HG03135 (cell line): ENCODE measurements at regions not wholly inside any gene's neighbourhood (a gene's known extent, or its start where the extent isn't known, plus 50 kb on each side); places are given as distances from the start of the nearest gene placed in this dataset.
"Not testable (repeated sequence)": the region's sequence is repeated elsewhere in the genome, so short reads cannot be mapped to it uniquely, and the experiment has no call there.

Source experiments
- ATAC-seq: cut with Tn5 transposase; IDR thresholded peaks from one replicate; pipeline ENCODE4 v1.9.1; 2021; ENCODE audit warnings: mild to moderate bottlenecking, moderate library complexity; ENCODE audit not compliant: unreplicated experiment

DNA sequence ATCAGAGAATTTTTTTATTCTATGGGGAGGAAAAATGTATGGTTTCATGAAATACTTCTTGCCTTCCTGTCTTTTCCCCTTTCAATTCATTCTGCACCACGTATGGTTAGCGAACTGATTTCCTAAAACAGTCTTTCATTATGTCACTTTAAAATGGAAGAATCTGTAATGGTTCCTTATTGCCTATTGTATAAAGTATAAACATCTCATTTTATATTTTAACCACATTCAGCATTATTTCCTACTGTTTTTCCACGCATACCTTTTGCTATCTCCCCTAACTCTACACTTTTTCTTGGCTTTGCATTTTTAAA is 232.3 kb upstream of the B3GALT2 start:
- no peak for ATAC-seq

- peak; percentile 86 for ATAC-seq
Measured at GRCh38 chr1:193417945-193418744, 231.7 kb upstream of the B3GALT2 start.

DNA sequence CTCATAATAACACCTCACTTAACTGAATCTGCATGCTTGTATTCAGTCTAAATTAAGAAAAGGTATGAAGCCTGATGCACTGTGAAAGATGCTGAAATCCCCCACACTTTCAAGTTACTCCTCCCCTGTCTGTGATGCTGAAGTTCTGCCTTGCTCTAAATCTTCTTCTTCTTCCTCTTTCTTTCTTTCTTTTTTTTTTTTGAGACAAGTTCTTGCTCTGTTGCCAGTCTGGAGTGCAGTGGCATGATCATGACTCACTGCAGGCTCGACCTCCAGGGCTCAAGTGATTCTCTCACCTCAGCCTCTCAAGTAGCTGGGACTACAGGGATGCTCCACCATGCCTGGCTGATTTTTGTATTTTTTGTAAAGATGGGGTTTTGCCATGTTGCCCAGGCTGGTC is 231.0 kb upstream of the B3GALT2 start:
- no peak for ATAC-seq

GRCh38 chr1:193416226-193417024 is 230.0 kb upstream of the B3GALT2 start:
- no peak for ATAC-seq

GRCh38 chr1:193415256-193415655 is 228.8 kb upstream of the B3GALT2 start:
- ATAC-seq: no peak

GRCh38 chr1:193413376-193413775 is 227.0 kb upstream of the B3GALT2 start:
- no peak for ATAC-seq

DNA sequence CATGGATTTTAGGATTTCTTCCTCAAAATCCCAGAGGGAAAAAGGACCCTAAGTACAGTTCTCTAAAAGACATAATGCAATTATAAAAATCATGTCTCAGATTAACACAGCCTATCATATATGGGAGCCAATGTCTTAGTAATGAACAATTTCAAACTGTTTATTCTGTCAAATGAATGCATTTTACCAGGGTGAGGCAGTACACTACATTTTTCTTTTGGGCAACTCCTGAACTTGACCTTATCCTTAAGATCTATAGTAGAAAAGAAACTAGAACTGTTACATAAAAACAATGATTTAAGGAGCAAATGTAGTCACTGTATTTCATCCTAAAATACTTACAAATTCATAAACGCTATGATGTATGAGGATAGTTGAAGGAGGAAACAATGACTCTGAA is 226.3 kb upstream of the B3GALT2 start:
- no peak for ATAC-seq

GRCh38 chr1:193411714-193412113 is 225.3 kb upstream of the B3GALT2 start:
- ATAC-seq: no peak

- ATAC-seq: no peak
Measured at GRCh38 chr1:193411215-193411614, 224.8 kb upstream of the B3GALT2 start.

GRCh38 chr1:193408782-193409293 is 222.4 kb upstream of the B3GALT2 start:
- ATAC-seq: no peak

DNA sequence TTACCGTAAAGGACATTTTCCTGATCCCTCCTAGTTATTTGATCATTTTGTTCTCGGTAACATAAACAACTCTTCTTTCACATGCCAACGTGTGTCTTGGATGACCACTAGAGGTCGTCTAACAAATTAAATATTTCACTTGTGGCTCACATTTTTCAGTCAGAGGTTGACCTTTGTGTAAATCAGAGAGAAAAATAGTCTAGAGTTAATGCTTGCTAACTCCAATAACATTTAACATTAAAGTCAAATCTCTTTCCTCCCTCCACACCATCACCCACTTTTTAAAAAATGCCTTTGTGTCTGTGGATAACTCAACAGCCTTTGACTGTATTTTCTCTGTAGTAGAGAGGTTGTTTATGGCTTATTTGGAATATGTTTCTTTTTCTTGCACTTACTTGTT is 220.5 kb upstream of the B3GALT2 start:
- no peak for ATAC-seq

DNA sequence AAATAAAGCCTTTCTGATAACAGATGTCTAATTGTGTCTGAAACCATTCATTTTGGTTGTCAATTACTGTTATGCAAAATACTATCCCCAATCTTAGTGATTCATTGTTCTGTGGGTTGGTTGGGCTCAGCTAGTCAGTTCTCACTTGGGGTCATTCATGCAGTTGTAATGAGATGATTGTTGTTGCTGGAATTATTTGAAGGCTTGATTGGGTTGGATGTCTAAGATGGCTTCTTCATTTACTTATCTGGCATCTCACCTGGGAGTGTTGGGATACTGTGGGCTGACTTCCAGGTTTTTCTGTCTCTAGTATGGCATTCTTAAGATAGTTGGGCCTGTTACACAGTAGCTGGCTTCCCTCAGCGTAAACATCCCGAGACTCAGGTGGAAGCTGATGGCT is 217.8 kb upstream of the B3GALT2 start:
- ATAC-seq: no peak

GRCh38 chr1:193402977-193403376 is 216.6 kb upstream of the B3GALT2 start:
- no peak for ATAC-seq

GRCh38 chr1:193402037-193402436 is 215.6 kb upstream of the B3GALT2 start:
- no peak for ATAC-seq

DNA sequence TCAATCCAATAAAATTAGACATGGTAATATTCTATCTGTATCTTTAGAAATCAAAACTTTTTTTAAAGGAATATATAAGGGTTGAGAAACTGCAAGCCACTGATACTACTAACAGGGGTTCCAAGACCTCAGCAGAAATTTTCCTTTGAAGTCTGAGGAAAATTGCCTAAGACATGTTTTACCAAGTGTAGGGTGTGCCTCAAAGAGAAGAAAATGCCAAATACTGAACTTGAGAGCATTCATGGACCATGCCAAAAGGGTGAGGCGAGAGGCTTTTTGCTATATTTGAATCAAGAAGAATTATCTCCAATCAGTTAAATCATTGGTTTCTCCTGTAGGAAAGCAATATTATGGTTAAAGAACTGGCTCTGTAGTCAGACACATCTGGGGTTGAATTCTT is 207.9 kb upstream of the B3GALT2 start:
- ATAC-seq: no peak

DNA sequence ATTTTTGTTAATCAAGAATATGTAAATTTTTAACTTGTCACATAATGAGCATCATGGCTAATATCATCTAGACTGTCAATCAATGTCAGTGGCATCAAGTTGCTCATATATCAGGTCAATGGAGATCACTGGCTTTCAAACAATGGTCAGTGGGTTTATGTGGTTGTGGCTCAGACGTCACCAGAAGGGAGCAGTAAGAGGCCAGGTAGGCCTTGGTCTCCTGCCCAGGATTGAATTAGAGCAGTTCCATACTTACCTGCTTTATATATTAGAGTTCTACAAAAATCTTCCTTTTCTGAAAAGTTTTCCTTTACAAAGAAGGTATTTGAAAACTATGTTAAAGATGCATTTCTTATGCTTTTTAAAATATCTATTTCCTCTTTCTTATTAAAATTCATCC is 206.3 kb upstream of the B3GALT2 start:
- no peak for ATAC-seq

- ATAC-seq: no peak
Measured at GRCh38 chr1:193388683-193389082, 202.3 kb upstream of the B3GALT2 start.

DNA sequence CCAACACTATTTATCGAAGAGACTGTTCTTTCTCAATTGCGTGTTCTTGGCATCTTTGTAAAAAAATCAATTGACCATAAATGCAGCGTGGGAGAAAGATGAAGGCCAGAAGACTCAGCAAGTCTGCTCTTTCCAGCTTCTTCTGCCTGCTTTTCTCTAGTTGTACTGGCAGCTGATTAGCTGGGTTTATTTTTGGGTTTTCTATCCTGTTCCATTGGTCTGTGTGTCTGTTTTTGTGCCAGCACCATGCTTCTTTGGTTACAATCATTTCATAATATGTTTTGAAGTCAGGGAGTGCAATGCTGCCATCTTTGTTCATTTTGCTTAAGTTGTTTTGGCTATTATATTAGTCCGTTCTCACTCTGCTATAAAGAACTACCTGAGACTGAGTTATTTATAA is 201.8 kb upstream of the B3GALT2 start:
- ATAC-seq: no peak

GRCh38 chr1:193387406-193387805 is 201.0 kb upstream of the B3GALT2 start:
- ATAC-seq: no peak

GRCh38 chr1:193378451-193378850 is 192.0 kb upstream of the B3GALT2 start:
- not testable (repeated sequence) for ATAC-seq

- no peak for ATAC-seq
Measured at GRCh38 chr1:193377472-193377871, 191.1 kb upstream of the B3GALT2 start.

DNA sequence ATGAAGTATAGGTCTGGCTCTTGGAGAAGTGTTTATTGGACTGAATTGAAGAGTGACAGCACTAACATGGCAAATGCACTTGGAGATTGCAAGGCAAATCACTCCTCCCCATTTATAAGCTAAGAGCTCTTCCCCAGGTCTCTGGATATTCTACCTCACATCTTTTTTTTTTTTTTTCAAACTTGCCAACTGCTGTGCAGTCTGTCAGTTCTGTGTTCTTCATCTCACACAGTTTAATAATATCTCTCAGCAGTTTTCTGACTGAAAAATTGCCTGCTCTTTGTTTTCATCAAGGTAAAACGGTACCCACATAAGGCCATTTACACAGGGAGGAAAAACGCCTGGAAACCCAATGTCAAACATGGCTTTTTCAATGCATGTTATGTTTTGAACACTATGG is 186.1 kb upstream of the B3GALT2 start:
- no peak for ATAC-seq
